ENCODE measurements at regions not wholly inside any gene's neighbourhood (a gene's known extent, or its start where the extent isn't known, plus 50 kb on each side); places are given as distances from the start of the nearest gene placed in this dataset.

DNA sequence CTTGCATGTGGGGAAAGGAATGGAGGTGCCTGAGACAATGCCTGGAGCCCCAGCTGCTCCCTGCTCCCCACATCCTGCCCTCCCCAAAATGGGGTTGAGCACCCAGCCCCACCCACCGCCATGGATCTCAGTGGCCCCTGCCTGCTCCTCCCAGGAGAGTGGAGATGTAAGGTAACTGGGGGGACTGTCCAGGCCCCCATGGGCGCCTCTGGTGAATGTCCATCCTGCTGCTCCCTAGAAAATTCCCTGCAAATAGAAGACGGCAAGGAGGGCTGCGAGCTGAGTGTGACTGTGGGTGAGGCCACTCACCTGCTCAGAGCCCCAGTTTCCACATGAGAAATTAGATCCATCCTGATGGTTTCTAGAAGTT, 101.6 kb downstream of the RAMP3 start:
- TF ChIP-seq POLR2A (IDR thresholded peaks at IDR 0.05), result no peak
- TF ChIP-seq, protein P1, sequence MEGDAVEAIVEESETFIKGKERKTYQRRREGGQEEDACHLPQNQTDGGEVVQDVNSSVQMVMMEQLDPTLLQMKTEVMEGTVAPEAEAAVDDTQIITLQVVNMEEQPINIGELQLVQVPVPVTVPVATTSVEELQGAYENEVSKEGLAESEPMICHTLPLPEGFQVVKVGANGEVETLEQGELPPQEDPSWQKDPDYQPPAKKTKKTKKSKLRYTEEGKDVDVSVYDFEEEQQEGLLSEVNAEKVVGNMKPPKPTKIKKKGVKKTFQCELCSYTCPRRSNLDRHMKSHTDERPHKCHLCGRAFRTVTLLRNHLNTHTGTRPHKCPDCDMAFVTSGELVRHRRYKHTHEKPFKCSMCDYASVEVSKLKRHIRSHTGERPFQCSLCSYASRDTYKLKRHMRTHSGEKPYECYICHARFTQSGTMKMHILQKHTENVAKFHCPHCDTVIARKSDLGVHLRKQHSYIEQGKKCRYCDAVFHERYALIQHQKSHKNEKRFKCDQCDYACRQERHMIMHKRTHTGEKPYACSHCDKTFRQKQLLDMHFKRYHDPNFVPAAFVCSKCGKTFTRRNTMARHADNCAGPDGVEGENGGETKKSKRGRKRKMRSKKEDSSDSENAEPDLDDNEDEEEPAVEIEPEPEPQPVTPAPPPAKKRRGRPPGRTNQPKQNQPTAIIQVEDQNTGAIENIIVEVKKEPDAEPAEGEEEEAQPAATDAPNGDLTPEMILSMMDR (IDR thresholded peaks at IDR 0.05), result no peak

Measured in ovary (tissue), 3 donors.